HL-60 (cell line): ENCODE measurements at regions not wholly inside any gene's neighbourhood (a gene's known extent, or its start where the extent isn't known, plus 50 kb on each side); places are given as distances from the start of the nearest gene placed in this dataset.

Experiments
- DNase-seq, 2 experiments: peaks; one replicate each; pipeline ENCODE4 v3.0.0-alpha.2; 2010 to 2020; ENCODE audit warnings: low read depth in 1 of 2, low spot score in 1 of 2
- H3K27ac ChIP-seq: fragments of 250-450 bp; sonication (Bioruptor Pico); replicated peaks from 2 replicates; pipeline ENCODE4 v1.5.1; 2020; ENCODE audit warnings: mild to moderate bottlenecking, moderate library complexity
- H3K27me3 ChIP-seq: fragments of 250-450 bp; sonication (Bioruptor Pico); 2 replicates; pipeline ENCODE4 v1.5.1; 2021; ENCODE audit warnings: mild to moderate bottlenecking, moderate library complexity; ENCODE audit not compliant: insufficient read depth, poor library complexity, severe bottlenecking
- H3K4me3 ChIP-seq: replicated peaks from 2 replicates; pipeline ENCODE4 v1.5.1; 2011; ENCODE audit warnings: mild to moderate bottlenecking, control low read depth, low read length; ENCODE audit not compliant: insufficient read depth
- GABPA ChIP-seq: IDR thresholded peaks from 2 replicates; pipeline ENCODE4 v1.6.1; 2012; ENCODE audit warnings: low read depth
- POLR2AphosphoS5 ChIP-seq: IDR thresholded peaks from 2 replicates; pipeline ENCODE4 v1.6.1; 2012; ENCODE audit warnings: low read depth
- SPI1 ChIP-seq: IDR thresholded peaks from 2 replicates; pipeline ENCODE4 v1.6.1; 2012; ENCODE audit warnings: low read depth, mild to moderate bottlenecking, borderline replicate concordance
- TF ChIP-seq, protein P1 (sequence below): IDR thresholded peaks from one replicate; pipeline ENCODE4 v1.5.1; 2011; ENCODE audit warnings: low read length, control low read depth, inconsistent platforms; ENCODE audit not compliant: insufficient read depth
- TF ChIP-seq, protein P2 (sequence below): IDR thresholded peaks from 2 replicates; pipeline ENCODE4 v1.6.1; 2012; ENCODE audit warnings: low read depth; ENCODE audit not compliant: insufficient replicate concordance

- H3K4me3 ChIP-seq: no peak overlapping the region
- no peak overlapping the region for H3K27ac ChIP-seq
- DNase-seq: no peak
- peaks cover 2% of the 10 kb centered on the region for H3K27me3 ChIP-seq
- TF ChIP-seq GABPA (no peak), SPI1 (no peak), POLR2AphosphoS5 (no peak)
- TF ChIP-seq, protein P1, sequence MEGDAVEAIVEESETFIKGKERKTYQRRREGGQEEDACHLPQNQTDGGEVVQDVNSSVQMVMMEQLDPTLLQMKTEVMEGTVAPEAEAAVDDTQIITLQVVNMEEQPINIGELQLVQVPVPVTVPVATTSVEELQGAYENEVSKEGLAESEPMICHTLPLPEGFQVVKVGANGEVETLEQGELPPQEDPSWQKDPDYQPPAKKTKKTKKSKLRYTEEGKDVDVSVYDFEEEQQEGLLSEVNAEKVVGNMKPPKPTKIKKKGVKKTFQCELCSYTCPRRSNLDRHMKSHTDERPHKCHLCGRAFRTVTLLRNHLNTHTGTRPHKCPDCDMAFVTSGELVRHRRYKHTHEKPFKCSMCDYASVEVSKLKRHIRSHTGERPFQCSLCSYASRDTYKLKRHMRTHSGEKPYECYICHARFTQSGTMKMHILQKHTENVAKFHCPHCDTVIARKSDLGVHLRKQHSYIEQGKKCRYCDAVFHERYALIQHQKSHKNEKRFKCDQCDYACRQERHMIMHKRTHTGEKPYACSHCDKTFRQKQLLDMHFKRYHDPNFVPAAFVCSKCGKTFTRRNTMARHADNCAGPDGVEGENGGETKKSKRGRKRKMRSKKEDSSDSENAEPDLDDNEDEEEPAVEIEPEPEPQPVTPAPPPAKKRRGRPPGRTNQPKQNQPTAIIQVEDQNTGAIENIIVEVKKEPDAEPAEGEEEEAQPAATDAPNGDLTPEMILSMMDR: no peak
- TF ChIP-seq, protein P2, sequence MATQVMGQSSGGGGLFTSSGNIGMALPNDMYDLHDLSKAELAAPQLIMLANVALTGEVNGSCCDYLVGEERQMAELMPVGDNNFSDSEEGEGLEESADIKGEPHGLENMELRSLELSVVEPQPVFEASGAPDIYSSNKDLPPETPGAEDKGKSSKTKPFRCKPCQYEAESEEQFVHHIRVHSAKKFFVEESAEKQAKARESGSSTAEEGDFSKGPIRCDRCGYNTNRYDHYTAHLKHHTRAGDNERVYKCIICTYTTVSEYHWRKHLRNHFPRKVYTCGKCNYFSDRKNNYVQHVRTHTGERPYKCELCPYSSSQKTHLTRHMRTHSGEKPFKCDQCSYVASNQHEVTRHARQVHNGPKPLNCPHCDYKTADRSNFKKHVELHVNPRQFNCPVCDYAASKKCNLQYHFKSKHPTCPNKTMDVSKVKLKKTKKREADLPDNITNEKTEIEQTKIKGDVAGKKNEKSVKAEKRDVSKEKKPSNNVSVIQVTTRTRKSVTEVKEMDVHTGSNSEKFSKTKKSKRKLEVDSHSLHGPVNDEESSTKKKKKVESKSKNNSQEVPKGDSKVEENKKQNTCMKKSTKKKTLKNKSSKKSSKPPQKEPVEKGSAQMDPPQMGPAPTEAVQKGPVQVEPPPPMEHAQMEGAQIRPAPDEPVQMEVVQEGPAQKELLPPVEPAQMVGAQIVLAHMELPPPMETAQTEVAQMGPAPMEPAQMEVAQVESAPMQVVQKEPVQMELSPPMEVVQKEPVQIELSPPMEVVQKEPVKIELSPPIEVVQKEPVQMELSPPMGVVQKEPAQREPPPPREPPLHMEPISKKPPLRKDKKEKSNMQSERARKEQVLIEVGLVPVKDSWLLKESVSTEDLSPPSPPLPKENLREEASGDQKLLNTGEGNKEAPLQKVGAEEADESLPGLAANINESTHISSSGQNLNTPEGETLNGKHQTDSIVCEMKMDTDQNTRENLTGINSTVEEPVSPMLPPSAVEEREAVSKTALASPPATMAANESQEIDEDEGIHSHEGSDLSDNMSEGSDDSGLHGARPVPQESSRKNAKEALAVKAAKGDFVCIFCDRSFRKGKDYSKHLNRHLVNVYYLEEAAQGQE: no peak
Observed at GRCh38 chr17:34436607-34437006, 73.6 kb upstream of the CCL1 start.

GRCh38 chr17:34435182-34435928 is 72.3 kb upstream of the CCL1 start:
- TF ChIP-seq, protein P1: no peak
- TF ChIP-seq POLR2AphosphoS5 (no peak), GABPA (no peak), SPI1 (0 out of 2 replicates have a peak, but pooled peaks have one; percentile 5)
- Histone ChIP-seq H3K27ac (no peak overlapping the region), H3K27me3 (no peaks in the 10 kb centered on the region), H3K4me3 (no peak overlapping the region)
- peak in 1 of 2 experiments; percentile 38 for DNase-seq

- no peak overlapping the region for H3K27ac ChIP-seq
- peak in 1 of 2 experiments; percentile 49 for DNase-seq
- H3K4me3 ChIP-seq: no peak overlapping the region
- TF ChIP-seq POLR2AphosphoS5 (no peak), GABPA (no peak), SPI1 (no peak)
- TF ChIP-seq, protein P2: no peak
- TF ChIP-seq, protein P1: no peak
- H3K27me3 ChIP-seq: no peaks in the 10 kb centered on the region
Observed at GRCh38 chr17:34434052-34434451, 71.0 kb upstream of the CCL1 start.
